SH-SY5Y (cell line): ENCODE measurements at regions not wholly inside any gene's neighbourhood (a gene's known extent, or its start where the extent isn't known, plus 50 kb on each side); places are given as distances from the start of the nearest gene placed in this dataset.

ENCODE experiments used
- GATA2 ChIP-seq: IDR thresholded peaks from 2 replicates; pipeline ENCODE4 v1.6.1; 2011; ENCODE audit warnings: mild to moderate bottlenecking, low read depth, low read length
- GATA3 ChIP-seq: IDR thresholded peaks from 2 replicates; pipeline ENCODE4 v1.6.1; 2011; ENCODE audit warnings: low read depth, mild to moderate bottlenecking, low read length, moderate library complexity

- TF ChIP-seq GATA2 (no peak), GATA3 (no peak)
Measured at GRCh38 chr12:84807249-84807648, 105.3 kb downstream of the SLC6A15 start.

DNA sequence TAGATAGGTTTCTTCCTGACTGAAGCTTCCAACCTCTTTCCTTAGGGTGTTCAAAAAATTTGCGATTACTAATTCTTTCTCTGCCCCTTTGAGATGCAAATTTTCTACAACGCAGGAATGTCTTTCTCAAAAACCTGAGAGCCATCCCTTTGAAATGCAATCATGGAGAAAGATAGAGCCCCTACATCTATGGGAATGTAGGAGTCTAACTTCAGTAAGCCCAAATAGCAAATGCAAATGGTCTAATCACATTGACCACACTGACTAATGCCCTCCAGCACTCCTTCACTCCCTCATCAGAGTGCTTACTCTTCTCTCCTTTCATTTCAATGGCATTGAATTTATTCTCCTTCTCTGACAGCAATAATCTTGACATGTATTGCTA lies 107.1 kb downstream of the SLC6A15 start:
- TF ChIP-seq GATA2 (no peak), GATA3 (no peak)

DNA sequence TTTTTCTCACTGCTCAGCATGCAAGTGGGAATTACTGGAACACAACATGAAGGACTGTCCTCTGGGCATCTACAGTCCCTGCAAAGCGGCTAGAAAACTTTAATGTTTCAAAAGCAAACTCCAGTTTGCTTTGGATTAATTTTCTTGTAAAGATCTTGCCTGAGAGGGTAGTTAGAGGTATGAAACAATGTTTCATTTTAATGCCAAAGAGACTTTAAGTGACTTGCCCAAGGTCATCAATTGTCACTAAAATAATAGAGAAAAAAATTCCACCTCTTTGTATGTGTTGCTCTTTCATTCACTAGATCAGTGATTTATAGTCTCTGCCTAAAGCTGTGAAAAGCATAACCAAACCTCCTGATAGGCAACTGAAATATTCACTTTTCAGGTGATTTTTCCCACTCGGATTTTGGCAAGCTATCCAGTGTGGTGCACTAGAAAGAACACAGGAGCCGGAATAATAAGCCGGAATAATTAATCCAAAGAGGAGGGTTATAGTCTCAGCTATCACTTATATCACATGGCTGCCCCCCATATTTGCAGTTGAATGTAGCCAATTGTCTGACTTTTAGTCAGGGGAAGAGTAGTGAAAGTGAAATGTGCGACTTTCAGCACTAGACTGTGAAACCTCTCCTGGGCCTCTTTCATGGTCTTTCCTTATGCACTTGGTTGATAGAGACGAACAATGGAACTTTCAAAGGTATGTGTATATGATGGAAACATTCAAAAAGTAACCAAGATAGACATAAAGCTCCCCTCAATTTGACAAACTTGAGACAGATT lies 107.7 kb downstream of the SLC6A15 start:
- TF ChIP-seq GATA2 (no peak), GATA3 (no peak)

DNA sequence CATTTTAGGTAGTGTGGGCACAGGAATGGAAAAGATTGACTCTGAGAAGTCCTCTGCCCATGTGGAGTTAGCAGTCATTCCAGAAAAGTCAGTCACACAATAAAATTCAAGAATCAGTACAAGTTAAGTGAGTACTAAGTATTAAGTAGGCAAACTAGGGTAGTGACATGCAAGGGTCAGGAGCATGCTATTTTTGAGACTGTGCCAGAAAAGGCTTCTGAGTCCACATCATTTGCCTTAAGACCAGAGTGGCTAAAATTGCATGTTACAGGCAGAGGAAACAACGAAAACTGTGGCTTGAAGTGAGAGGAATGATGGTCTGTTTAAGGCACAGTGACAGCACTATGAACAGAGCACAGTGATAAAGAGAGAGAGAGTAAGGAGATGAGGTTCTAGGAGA lies 108.9 kb downstream of the SLC6A15 start:
- no peak for TF ChIP-seq GATA3
- TF ChIP-seq GATA2, result no peak

DNA sequence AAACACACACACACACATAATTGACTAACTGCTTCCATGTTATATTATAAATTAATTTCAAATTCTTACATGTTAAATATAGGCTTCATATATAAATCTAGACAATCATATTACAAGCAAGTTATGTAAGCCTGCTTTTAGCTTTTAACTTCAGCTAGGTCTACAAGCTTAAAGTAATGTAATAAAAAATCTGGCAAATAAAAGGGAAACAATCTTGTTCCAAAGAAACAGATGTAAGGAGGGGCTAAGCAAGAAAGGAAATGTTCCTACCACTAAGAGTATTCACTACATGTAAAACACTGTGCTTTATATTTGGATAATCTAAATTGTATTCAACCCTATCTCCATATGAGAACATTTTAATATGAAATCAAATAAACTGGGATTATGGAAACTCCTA lies 110.4 kb downstream of the SLC6A15 start:
- TF ChIP-seq GATA3 (no peak), GATA2 (no peak)

GRCh38 chr12:84793558-84794367 lies 118.8 kb downstream of the SLC6A15 start:
- TF ChIP-seq GATA3 (no peak), GATA2 (no peak)

DNA sequence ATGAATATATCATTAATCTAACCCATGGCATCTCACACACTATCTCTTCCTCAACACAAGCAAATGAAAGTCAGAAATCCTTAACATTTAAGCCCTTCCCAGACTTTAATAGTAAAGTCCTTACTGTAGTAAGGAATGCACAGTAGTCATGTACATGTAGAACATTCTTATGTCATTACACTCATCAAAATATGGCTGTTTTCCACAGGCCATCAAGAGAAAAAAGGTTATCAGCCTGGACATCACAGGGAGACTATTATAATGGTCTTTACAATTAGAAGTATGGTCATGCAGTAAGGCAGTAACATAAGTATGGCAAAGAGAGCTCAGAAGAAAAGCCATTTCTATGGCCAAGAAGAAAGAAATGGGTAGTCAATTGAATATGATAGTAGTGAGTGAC lies 121.2 kb downstream of the SLC6A15 start:
- no peak for TF ChIP-seq GATA3
- no peak for TF ChIP-seq GATA2

DNA sequence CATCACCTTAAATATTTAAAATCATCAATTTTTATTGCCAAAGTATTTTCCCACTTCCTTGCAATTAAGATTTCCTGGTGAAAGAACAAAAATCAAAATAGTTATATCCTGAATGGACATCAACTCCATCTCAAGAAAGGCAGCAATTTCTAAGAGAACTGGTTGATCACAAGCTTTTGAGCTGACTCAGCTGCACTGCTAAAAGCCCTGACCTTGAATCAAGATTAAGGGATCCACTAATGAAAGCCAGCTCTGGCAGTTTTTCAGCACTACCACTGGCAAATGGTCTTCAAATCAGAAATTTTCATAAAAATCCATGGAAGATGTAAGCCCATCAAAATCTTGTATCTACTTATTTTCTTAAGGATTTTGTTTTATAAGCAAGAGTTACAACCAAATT lies 123.4 kb downstream of the SLC6A15 start:
- TF ChIP-seq GATA3 (no peak), GATA2 (no peak)

- no peak for TF ChIP-seq GATA3
- TF ChIP-seq GATA2, result no peak
Measured at GRCh38 chr12:84787253-84787652, 125.3 kb downstream of the SLC6A15 start.

- no peak for TF ChIP-seq GATA2
- no peak for TF ChIP-seq GATA3
Measured at GRCh38 chr12:84786622-84787021, 126.0 kb downstream of the SLC6A15 start.

- TF ChIP-seq GATA3 (no peak), GATA2 (no peak)
Measured at GRCh38 chr12:84785951-84786350, 126.6 kb downstream of the SLC6A15 start.

DNA sequence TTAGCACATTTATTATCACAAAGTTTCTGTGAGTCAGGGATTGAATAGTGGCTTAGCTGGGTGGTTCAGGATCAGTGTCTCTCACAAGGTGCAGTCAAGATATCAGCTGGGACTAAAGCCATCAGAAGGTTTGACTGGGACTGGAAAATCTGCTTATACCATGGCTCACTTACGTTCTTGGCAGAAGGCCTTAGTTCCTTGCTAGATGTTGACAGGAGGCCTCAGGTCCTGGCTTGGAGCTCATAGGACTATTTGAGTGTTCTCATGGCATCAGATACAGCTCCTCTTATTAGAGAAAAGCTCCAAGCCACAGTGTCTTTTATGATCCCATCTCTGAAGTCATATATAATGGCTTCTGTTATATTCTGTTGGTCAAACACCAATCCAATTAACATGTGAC lies 127.3 kb downstream of the SLC6A15 start:
- no peak for TF ChIP-seq GATA2
- TF ChIP-seq GATA3, result no peak

- no peak for TF ChIP-seq GATA3
- TF ChIP-seq GATA2, result no peak
Measured at GRCh38 chr12:84779169-84779568, 133.4 kb downstream of the SLC6A15 start.

DNA sequence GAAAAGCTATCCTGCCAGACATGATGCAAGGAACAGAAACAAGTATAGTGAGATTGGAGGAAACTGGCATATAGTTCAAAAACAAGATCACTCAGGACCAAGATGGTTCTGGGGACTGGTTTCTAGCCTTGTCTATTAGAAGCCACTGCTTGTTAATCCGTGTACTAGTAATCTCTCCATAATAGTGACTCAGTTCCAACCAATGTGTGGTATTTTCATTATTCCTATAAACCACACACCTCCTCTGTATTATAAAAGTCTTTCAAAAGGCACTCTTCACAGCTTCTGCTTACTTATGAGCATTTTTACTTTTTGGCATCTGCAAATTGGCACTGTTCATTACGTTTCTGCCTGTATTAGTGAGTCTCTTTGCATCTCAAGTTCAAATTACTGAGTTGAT lies 140.3 kb downstream of the SLC6A15 start:
- TF ChIP-seq GATA2 (no peak), GATA3 (no peak)

GRCh38 chr12:84767079-84767478 lies 145.5 kb downstream of the SLC6A15 start:
- TF ChIP-seq GATA2 (peak; percentile 99), GATA3 (peak; percentile 99)
